ENCODE measurements at regions not wholly inside any gene's neighbourhood (a gene's known extent, or its start where the extent isn't known, plus 50 kb on each side); places are given as distances from the start of the nearest gene placed in this dataset.

DNA sequence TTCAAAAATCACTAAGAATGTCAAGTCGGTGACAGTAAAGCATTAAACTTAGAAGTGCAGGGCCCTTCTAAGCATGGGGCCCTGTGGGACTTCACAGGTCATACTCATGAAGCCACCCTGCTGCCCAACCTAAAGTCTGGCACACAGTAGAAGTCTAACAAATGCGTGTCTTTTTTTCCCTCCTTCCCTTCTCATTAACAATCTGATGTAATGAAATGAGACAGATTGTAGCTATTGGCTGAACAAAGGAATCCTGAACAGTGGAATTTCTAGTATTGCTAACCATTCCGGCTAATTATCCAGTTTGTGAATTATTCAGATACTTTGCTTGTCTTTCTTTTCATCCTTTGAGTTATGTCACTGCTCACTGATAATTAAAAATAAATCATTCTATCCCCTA lies 369.9 kb downstream of the WDR11 start:
- TF ChIP-seq SUZ12 (IDR thresholded peaks at IDR 0.05), result no peak
- TF ChIP-seq HDGF (IDR thresholded peaks at IDR 0.05; ENCODE audit: borderline replicate concordance), result no peak
- no peak for TF ChIP-seq FOXA1 (IDR thresholded peaks at IDR 0.05)
- TF ChIP-seq FOXM1 (IDR thresholded peaks at IDR 0.05; ENCODE audit: borderline replicate concordance), result no peak
- TF ChIP-seq SP1 (IDR thresholded peaks at IDR 0.05), result no peak
- TF ChIP-seq TARDBP (IDR thresholded peaks at IDR 0.05), result no peak
- TF ChIP-seq LEF1 (IDR thresholded peaks at IDR 0.05; ENCODE audit: borderline replicate concordance), result no peak
- TF ChIP-seq BHLHE40 (IDR thresholded peaks at IDR 0.05; ENCODE audit: borderline replicate concordance), result no peak
- no peak for TF ChIP-seq ZNF384 (IDR thresholded peaks at IDR 0.05)
- no peak for TF ChIP-seq ELF4 (IDR thresholded peaks at IDR 0.05)
- no peak for TF ChIP-seq CTBP1 (IDR thresholded peaks at IDR 0.05; ENCODE audit: borderline replicate concordance)

All from HEK293T (cell line).